DND-41 (cell line): ENCODE measurements at regions not wholly inside any gene's neighbourhood (a gene's known extent, or its start where the extent isn't known, plus 50 kb on each side); places are given as distances from the start of the nearest gene placed in this dataset.
A peak's percentile ranks its signal among the peaks of the same experiment; 100 is the strongest.

Source experiments
- CTCF ChIP-seq: IDR thresholded peaks from 2 replicates; pipeline ENCODE4 v1.5.1; 2012; ENCODE audit warnings: borderline replicate concordance, low read length, moderate library complexity, mild to moderate bottlenecking; ENCODE audit not compliant: poor library complexity, severe bottlenecking; ENCODE audit errors: extremely low read depth
- EZH2 ChIP-seq: IDR thresholded peaks from 3 replicates; pipeline ENCODE4 v1.6.1; 2012; ENCODE audit warnings: borderline replicate concordance, low read depth, mild to moderate bottlenecking, moderate library complexity, low read length, inconsistent platforms; ENCODE audit not compliant: severe bottlenecking

GRCh38 chr12:3964439-3964838 lies 91.2 kb upstream of the PARP11 start:
- TF ChIP-seq CTCF (peak; percentile 35), EZH2 (no peak)
